ENCODE measurements at regions not wholly inside any gene's neighbourhood (a gene's known extent, or its start where the extent isn't known, plus 50 kb on each side); places are given as distances from the start of the nearest gene placed in this dataset.

DNA sequence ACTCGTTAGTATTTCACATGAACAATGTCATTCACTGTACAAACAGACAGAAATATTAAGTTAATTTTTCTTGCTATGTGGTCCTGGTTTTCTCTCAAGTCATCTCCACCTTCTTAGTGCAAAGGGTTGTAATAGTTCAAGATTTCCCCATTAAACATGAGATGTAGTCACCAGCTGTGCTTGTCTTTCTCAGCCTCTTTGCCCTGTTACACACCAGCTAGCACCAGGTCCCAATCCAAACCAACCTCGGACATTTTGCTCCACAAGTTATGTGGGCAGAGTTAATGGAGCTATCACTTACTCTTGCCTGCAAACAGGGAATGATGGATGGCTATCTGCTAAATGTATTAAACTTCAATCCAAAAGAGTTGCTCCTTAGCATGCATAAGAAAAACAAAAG is 328.1 kb downstream of the TLE1 start:
- no peak for TF ChIP-seq EZH2phosphoT487 (IDR thresholded peaks at IDR 0.05; ENCODE audit: borderline replicate concordance, low read length)
- TF ChIP-seq, protein P1, sequence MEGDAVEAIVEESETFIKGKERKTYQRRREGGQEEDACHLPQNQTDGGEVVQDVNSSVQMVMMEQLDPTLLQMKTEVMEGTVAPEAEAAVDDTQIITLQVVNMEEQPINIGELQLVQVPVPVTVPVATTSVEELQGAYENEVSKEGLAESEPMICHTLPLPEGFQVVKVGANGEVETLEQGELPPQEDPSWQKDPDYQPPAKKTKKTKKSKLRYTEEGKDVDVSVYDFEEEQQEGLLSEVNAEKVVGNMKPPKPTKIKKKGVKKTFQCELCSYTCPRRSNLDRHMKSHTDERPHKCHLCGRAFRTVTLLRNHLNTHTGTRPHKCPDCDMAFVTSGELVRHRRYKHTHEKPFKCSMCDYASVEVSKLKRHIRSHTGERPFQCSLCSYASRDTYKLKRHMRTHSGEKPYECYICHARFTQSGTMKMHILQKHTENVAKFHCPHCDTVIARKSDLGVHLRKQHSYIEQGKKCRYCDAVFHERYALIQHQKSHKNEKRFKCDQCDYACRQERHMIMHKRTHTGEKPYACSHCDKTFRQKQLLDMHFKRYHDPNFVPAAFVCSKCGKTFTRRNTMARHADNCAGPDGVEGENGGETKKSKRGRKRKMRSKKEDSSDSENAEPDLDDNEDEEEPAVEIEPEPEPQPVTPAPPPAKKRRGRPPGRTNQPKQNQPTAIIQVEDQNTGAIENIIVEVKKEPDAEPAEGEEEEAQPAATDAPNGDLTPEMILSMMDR (IDR thresholded peaks at IDR 0.05; ENCODE audit: low read depth, low read length, poor library complexity, severe bottlenecking) = no peak
